PC-3 (cell line): ENCODE measurements at regions not wholly inside any gene's neighbourhood (a gene's known extent, or its start where the extent isn't known, plus 50 kb on each side); places are given as distances from the start of the nearest gene placed in this dataset.
A peak's percentile ranks its signal among the peaks of the same experiment; 100 is the strongest.

Experiments
- ATAC-seq: fragments of 200-7000 bp; cut with Tn5 transposase; 2 replicates; pipeline ENCODE4 v1.9.1; 2020; ENCODE audit warnings: mild to moderate bottlenecking, moderate library complexity
- BruUV-seq: library from RNA; stranded (reverse); fragments of 400-500 nt; replicated peaks from 2 replicates; lab custom pipeline; 2021; lab: Mats Ljungman, UMichigan
- CTCF ChIA-PET: fragments of 300-600 bp; sonication (Branson Sonifier 250); formaldehyde crosslinking; loops from one replicate; lab custom pipeline; 2022; ENCODE audit warnings: antibody characterized with exemption; lab: Charles Lee
- POLR2A ChIA-PET: fragments of 300-600 bp; sonication (Branson Sonifier 250); formaldehyde crosslinking; loops from one replicate; lab custom pipeline; 2022; ENCODE audit warnings: antibody characterized with exemption; ENCODE audit not compliant: unreplicated experiment; lab: Charles Lee
- DNase-seq: peaks from one replicate; pipeline ENCODE4 v3.0.0-alpha.2; 2015
- H2AFZ ChIP-seq: fragments of 300-600 bp; sonication (generic); 2 replicates; pipeline ENCODE4 v1.6.0; 2016; ENCODE audit warnings: antibody characterized with exemption, low read length
- H3F3A ChIP-seq: fragments of 300-600 bp; sonication (generic); one replicate; pipeline ENCODE4 v1.6.0; 2017; ENCODE audit warnings: antibody characterized with exemption, low read length, control low read depth, mild to moderate bottlenecking; ENCODE audit not compliant: unreplicated experiment
- H3K27ac ChIP-seq: fragments of 300-600 bp; sonication (generic); 2 replicates; pipeline ENCODE4 v1.5.1; 2016; ENCODE audit warnings: mild to moderate bottlenecking, low read length
- H3K27me3 ChIP-seq: fragments of 300-600 bp; sonication (generic); 2 replicates; pipeline ENCODE4 v1.6.1; 2016; ENCODE audit warnings: low read length, mixed read lengths
- H3K36me3 ChIP-seq: fragments of 300-600 bp; sonication (generic); 2 replicates; pipeline ENCODE4 v1.6.1; 2016; ENCODE audit warnings: low read depth, mixed run types, low read length, mixed read lengths
- H3K4me1 ChIP-seq: fragments of 300-600 bp; sonication (generic); 2 replicates; pipeline ENCODE4 v1.5.1; 2016; ENCODE audit warnings: low read length; ENCODE audit not compliant: insufficient read depth
- H3K4me2 ChIP-seq: fragments of 300-600 bp; sonication (generic); 2 replicates; pipeline ENCODE4 v1.6.0; 2016; ENCODE audit warnings: low read length
- H3K4me3 ChIP-seq: fragments of 300-600 bp; sonication (generic); 2 replicates; pipeline ENCODE4 v1.5.1; 2016; ENCODE audit warnings: mild to moderate bottlenecking, low read length, mixed read lengths
- H3K79me2 ChIP-seq: fragments of 300-600 bp; sonication (generic); 2 replicates; pipeline ENCODE4 v1.6.1; 2017; ENCODE audit warnings: low read length, mixed read lengths
- H3K9ac ChIP-seq: fragments of 300-600 bp; sonication (generic); 2 replicates; pipeline ENCODE4 v1.6.0; 2016; ENCODE audit warnings: mild to moderate bottlenecking, low read length
- H3K9me2 ChIP-seq: fragments of 300-600 bp; sonication (generic); replicated peaks from 2 replicates; pipeline ENCODE4 v1.6.1; 2016; ENCODE audit warnings: mixed run types, low read length, mixed read lengths
- H3K9me3 ChIP-seq: fragments of 300-600 bp; sonication (generic); 2 replicates; pipeline ENCODE4 v1.6.1; 2016; ENCODE audit warnings: low read length, mixed read lengths
- H4K20me1 ChIP-seq: fragments of 300-600 bp; sonication (generic); 2 replicates; pipeline ENCODE4 v1.6.1; 2016; ENCODE audit warnings: low read length, mixed read lengths
- CTCF ChIP-seq: fragments of 300-600 bp; sonication (generic); conservative IDR thresholded peaks from 2 replicates; pipeline ENCODE4 v1.5.1; 2017; ENCODE audit warnings: antibody characterized with exemption, low read depth, mild to moderate bottlenecking, low read length
- EZH2 ChIP-seq: fragments of 300-600 bp; sonication (generic); IDR thresholded peaks from one replicate; pipeline ENCODE4 v1.6.1; 2017; ENCODE audit warnings: antibody characterized with exemption, mild to moderate bottlenecking, low read length; ENCODE audit not compliant: unreplicated experiment
- EZH2phosphoT487 ChIP-seq: fragments of 300-600 bp; sonication (generic); IDR thresholded peaks from 2 replicates; pipeline ENCODE4 v1.6.1; 2018; ENCODE audit warnings: mild to moderate bottlenecking, antibody characterized with exemption, low read length, borderline replicate concordance
- intact Hi-C: fragments of 100-400 bp; cut with micrococcal nuclease; formaldehyde crosslinking; loops from 2 replicates; pipeline ENCODE4 v1.9.0; 2023

GRCh38 chr6:51514748-51515402 lies 572.5 kb downstream of the PKHD1 start:
- H2AFZ ChIP-seq = no peak overlapping the region; the same call in 1 of the 2 replicates
- peak; percentile 27; the same call in 1 of the 2 replicates for TF ChIP-seq CTCF
- no peak for TF ChIP-seq EZH2
- TF ChIP-seq EZH2phosphoT487 = no peak
- no peaks in the 10 kb centered on the region for H3K9me2 ChIP-seq
- no peak overlapping the region for H3K4me3 ChIP-seq
- H3K9ac ChIP-seq = no peak overlapping the region
- intact Hi-C loops = no loop called here
- ChIA-PET CTCF (interaction anchor here (0.6 kb wide), 1 partner anchor 116 kb away, joined by 4 read pairs; no protein-coding TSS in a partner anchor), POLR2A (no interaction called here)
- H3K79me2 ChIP-seq = no peaks in the 10 kb centered on the region
- no peaks in the 10 kb centered on the region for H4K20me1 ChIP-seq
- no peak overlapping the region for H3K4me2 ChIP-seq
- H3K27me3 ChIP-seq = 0 out of 2 replicates have a peak, but pooled peaks cover 7% of the 10 kb centered on the region
- DNase-seq (peak; percentile 22), ATAC-seq (no peak)
- no TSS peak for BruUV-seq
- no peaks in the 10 kb centered on the region for H3F3A ChIP-seq
- no peaks in the 10 kb centered on the region for H3K4me1 ChIP-seq
- no peak overlapping the region for H3K27ac ChIP-seq
- no peaks in the 10 kb centered on the region for H3K36me3 ChIP-seq
- no peaks in the 10 kb centered on the region for H3K9me3 ChIP-seq

GRCh38 chr6:51526049-51526448 lies 561.4 kb downstream of the PKHD1 start:
- CTCF ChIA-PET = no interaction called here
- Histone ChIP-seq H3K9me2 (no peaks in the 10 kb centered on the region), H3K4me3 (no peak overlapping the region), H3K9ac (no peak overlapping the region), H4K20me1 (no peaks in the 10 kb centered on the region), H3K27ac (no peak overlapping the region), H3K79me2 (no peaks in the 10 kb centered on the region), H3F3A (no peaks in the 10 kb centered on the region), H3K36me3 (no peaks in the 10 kb centered on the region), H3K4me2 (no peak overlapping the region), H3K4me1 (peaks cover 5% of the 10 kb centered on the region; the same call in 1 of the 2 replicates), H2AFZ (no peak overlapping the region), H3K27me3 (no peaks in the 10 kb centered on the region), H3K9me3 (no peaks in the 10 kb centered on the region)
- DNase-seq (no peak), ATAC-seq (no peak)
- intact Hi-C loops = no loop called here
- TF ChIP-seq CTCF (no peak), EZH2 (no peak), EZH2phosphoT487 (no peak)
- no TSS peak for BruUV-seq
- POLR2A ChIA-PET = no interaction called here

- Histone ChIP-seq H3K4me1 (peaks cover 5% of the 10 kb centered on the region; the same call in 1 of the 2 replicates), H3K4me3 (no peak overlapping the region), H3K9me3 (no peaks in the 10 kb centered on the region), H3K9ac (no peak overlapping the region), H2AFZ (no peak overlapping the region), H3K27me3 (no peaks in the 10 kb centered on the region), H3K36me3 (no peaks in the 10 kb centered on the region), H3K9me2 (no peaks in the 10 kb centered on the region), H4K20me1 (no peaks in the 10 kb centered on the region), H3K4me2 (no peak overlapping the region), H3K27ac (no peak overlapping the region), H3K79me2 (no peaks in the 10 kb centered on the region), H3F3A (no peaks in the 10 kb centered on the region)
- DNase-seq (no peak), ATAC-seq (no peak)
- BruUV-seq = no TSS peak
- intact Hi-C loops = no loop called here
- POLR2A ChIA-PET = no interaction called here
- CTCF ChIA-PET = no interaction called here
- no peak for TF ChIP-seq EZH2
- no peak for TF ChIP-seq EZH2phosphoT487
- TF ChIP-seq CTCF = no peak
These were observed 560.5 kb downstream of the PKHD1 start for GRCh38 chr6:51526922-51527321.
